Stimulated activated CD4-positive, alpha-beta T cell treated with anti-CD3 and anti-CD28 coated beads, Interleukin-12 subunit alpha, Interleukin-12 subunit beta, amount 100 ng/mL, for 24 hours (primary cell): ENCODE measurements at regions not wholly inside any gene's neighbourhood (a gene's known extent, or its start where the extent isn't known, plus 50 kb on each side); places are given as distances from the start of the nearest gene placed in this dataset.
"Not testable (repeated sequence)": the region's sequence is repeated elsewhere in the genome, so short reads cannot be mapped to it uniquely, and the experiment has no call there.

Experiments used
- DNase-seq, 2 experiments: peaks; one replicate each; pipeline ENCODE4 v3.0.0-alpha.2; 2020; ENCODE audit warnings: low read depth in 2 of 2

DNA sequence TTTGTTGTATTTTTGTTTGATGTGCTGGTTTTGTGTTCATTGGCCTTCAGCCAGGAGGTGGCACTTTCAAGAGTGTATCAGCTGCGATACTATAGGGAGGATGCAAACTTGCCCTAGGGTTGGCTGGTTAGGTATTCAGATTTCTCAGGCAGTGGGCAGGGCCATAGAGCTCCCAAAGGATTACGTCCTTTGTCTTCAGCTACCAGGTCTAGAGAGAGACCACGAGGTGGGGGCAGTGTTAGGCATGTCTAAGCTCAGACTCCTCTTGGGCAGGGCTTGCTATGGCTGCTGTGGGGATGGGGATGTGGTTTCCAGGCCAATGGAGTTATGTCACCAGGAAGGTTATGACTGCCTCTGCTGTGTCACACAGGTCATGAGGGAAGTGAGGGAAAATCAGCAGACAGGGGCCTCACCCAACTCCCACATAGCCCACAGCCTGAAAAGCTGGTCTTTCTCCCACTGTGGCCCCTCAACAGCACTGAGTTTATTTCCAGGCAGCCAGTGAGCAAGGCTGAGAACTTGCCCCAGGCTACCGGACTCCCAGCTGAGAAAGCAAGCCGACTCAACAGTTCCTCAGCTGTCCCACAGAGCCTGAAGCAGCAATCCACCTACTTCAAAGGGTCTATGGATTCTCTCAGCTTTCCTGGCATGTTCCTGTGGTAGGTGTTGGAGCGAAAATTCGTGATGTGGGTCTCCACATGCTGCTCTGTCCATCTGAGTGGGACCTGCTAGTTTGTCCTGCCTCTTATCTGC, 227.4 kb upstream of the COBL start:
- no peak for DNase-seq

DNA sequence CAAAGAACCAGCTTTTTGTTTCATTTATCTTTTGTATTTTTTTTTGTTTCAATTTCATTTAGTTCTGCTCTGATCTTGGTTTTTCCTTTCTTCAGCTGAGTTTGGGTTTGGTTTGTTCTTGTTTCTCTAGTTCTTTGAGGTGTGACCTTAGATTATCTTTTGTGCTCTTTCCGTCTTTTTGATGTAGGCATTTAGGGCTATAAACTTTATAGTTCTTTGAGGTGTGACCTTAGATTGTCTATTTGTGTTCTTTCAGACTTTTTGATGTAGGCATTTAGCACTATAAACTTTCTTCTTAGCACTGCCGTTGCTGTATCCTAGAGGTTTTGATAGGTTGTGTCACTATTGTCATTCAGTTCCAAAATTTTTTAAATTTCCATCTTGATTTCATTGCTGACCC, 224.3 kb upstream of the COBL start:
- not testable (repeated sequence) for DNase-seq

DNA sequence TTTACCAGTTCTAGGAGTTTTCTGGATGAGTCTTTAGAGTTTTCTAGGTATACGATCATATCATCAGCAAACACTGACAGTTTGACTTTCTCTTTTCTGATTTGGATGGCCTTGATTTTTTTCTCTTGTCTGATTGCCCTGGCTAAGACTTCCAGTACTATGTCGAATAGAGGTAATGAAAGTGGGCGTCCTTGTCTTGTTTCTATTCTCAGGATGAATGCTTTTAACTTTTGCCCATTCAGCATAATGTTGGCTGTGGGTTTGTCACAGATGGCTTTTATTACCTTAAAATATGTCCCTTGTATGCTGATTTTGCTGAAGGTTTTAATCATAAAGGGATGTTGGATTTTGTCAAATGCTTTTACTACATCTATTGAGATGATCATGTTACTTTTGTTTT, 223.2 kb upstream of the COBL start:
- DNase-seq = no peak

DNA sequence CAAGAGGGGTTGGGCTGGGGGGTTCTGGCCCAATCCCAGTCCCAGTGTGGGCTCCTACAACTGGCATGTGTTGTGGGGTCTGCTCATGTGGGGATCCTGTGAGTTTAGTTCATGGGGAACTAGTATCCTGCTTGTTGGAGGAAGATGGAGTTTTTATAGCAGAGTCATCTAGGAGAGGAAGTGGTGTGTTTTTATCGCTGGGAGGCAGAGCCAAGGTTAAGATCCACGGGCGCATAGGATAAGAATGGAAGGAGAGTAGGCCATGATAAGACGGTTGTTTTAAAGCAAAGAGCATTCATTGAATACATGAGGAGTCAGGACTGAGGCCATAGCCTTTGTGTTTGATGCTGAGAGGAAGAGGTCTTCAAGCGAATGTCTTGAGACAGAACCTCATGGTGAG, 211.6 kb upstream of the COBL start:
- DNase-seq = no peak

DNA sequence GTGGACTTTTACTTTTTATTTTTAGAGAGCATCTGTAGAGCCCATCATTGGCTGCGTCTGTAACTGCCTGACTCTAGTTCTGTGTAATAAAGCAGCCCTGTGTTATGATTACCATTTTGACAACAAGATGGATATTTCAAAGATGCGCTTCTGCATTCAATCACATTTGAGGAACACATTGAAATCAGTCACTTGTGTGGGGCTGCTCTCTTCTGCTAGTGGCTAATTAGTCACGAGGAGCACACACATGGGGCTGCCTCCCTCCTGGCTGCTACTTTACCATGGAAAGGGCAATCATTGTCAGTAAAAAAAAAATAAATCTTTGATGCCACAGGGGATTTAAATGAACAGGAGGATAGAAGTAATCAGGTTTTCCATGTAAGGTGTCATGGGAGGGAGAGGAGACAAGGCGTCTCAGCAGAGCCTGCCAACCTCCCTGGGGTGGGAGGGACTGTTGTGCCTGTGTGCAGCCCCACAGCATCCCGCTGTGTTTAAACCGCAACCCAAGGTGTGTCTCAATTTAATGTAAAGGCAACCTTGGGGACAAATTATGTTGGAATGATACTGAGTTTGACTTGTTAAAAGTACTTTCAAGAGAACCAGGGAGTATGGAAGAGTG, 205.2 kb upstream of the COBL start:
- DNase-seq = no peak

DNA sequence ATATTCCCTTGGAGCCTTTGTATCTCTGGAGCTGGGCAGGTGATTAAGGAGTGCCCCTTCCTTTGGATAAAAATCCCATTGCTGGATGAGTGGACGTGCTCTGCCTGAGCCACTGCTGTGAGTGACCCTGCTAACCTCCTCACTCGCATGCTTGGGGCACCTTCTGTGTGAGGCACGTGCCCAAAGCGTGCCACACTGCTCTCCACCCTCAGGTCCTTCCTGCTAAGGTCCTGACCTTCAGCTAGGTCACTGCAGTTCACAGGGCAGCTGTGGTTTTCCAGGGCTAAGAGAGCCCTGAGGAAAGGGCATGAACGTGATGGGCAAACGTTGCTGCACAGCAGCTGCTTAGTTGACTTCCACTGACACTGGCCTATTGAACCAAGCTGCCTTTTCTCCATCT, 204.4 kb upstream of the COBL start:
- no peak for DNase-seq

DNA sequence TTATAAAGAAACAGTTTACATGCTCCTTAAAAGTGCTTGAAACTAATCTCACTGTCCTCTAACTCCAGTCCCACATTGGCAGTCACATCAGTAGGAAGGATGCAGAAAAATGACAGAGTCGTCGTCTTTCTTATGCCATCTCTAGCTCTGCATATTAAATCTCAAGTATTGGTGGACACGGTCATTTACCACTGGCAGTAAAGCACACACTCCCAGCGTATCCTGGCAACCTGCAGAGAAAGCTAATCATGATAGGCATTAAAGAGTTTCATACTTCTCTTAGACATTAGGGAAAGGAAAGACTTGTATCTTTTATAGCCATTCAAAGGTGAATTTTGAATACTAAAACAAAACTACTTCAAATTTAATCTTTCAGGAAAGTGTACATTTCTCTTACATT, 202.0 kb upstream of the COBL start:
- DNase-seq = no peak

DNA sequence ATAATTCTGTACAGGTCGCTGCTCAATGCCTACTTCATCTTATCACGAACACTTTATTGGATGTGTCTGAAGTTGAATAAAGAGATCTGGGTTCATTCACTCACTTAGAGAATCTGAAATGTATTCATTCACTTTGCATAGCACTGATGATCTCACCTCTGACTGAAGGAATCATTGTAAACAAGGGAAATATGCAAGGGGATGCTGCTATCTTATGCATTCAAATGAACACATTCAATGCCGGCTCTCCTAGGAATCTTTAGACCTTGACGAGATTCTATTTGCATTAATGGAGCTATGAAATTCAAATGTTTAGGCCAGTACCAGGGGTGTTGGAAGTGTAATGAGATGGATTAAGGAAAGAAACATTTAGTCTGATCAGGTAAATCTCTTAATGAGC, 200.6 kb upstream of the COBL start:
- no peak for DNase-seq

DNA sequence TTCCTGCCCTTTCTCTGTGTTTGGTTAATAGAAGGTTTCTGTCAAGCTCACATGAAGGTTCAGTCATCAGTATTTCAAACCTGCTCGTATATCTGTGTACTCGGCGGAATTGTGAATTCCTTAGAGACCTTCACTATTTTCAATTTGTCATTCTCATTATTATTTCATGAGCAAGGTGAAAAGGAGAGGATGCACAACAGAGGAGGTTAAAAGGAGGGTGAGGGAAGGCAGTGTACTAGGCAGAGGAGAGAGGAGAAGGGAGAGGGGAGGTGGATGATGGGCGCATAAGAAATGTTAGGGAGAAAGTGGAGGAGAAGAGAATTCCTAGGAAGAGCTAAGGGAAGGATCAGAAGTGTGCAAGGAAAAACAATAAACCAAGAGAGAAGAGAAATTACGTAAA, 185.0 kb upstream of the COBL start:
- DNase-seq = no peak

DNA sequence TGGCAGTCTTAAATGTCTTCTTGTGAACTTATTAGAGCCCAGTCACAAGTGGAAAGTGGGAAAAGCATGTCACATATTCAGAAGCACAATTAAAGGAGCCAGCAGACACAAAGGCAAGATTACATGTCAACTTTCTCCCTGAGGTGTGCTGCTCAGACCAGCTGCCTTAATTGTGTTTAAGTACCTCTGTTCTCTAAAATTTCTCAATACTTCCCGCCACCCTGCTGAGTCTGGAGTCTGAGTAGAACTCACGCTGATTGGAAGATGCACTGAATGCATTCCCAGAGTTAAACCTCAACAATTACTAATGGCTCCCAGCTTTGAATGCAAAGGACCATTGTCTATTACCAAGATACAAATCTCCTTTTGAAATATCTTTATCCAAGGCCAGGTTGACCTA, 166.4 kb upstream of the COBL start:
- DNase-seq = no peak

DNA sequence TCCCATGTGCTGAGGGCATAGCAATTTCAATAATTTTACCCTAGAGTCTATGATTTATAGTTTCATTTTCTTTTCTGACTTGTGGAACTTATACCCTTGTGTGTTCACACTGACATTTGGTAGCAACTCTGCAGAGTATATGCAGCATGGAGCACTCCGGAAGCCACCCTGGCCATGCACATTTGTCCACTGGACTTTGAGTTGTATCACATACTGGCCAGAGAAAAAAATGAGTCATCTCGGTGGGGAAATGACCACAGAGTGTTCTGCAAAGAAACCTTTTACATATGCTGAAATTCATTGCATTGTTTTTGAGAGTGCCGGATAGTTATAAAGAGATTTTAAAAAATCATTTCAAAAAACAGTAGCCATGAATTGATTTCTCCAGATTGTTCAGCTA, 164.8 kb upstream of the COBL start:
- no peak for DNase-seq

DNA sequence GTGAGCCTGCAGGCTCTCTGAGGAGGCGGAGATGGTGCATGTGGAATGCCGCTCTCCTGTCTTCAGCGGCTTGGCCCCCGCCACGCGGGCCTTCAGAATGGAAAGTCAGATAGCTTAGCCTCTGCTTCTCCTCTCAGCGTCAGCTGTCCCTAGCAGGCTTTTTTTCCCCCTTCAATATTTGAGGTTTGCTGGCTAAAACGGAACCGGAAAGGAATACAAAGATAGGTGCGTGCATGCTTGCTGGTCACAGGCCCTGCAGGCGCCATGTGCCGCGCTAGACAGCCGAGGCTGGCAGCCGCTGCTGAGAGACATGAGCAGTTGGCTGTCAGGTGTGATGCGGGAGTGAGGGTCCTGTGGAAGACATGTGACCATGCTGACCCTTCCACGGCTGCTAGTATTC, 161.2 kb upstream of the COBL start:
- no peak for DNase-seq

DNA sequence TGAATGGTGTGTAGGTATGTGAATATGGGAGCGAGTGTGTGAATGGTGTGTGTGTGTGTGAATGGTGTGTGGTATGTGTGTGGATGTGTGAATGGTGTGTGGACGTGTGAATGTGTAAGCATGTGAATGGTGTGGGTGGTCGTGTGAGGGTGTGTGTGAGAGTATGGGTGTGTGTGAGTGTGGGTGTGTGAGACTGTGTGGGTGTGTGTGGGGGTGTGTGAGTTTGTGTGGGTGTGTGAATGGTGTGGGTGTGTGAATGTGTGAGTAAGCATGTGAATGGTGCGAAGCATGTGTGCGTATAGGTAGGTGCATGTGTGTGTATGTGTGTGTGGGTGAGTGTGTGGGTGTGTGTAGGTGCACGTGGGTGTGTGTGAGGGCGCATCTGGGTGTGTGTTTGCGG, 160.7 kb upstream of the COBL start:
- DNase-seq = no peak

DNA sequence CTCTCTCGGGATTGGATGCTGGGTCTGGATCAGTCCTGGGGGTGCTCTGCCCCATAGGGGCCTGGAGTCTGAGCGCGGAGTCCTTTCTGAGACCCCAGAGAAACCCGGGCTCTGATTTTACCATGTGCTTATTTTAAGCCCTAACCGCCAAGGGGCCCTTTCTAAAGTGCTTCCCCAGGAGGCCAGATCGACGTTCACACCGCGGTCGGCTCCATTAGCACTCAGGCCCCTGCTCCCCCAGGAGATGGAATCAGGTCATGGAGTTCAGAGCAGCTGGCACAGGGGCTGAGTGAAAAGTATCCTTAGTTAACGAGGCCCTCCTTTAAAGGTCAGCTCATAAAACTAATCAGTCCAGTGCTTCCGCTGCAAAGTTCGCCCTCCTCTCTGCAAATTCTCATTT, 159.4 kb upstream of the COBL start:
- no peak for DNase-seq

DNA sequence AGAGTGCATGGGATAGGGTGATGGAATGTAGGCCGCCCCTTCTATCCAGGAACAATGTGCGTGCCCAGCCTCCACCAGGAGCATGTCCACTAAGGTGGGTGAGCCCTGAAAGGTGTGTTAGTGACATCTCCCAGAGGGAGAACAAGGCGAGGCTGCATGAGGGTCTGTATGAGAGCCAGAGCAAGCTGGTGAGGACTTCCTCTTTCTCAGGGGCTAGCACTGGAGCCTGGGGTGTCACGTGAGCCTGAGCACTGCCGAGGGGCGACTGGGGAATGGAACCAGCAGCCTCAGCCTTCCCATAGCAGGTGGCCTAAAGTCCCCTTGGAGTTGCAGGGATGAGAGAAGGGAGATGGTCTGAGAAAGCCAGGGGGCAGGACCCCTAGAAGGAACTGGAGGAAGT, 156.3 kb upstream of the COBL start:
- DNase-seq = no peak

DNA sequence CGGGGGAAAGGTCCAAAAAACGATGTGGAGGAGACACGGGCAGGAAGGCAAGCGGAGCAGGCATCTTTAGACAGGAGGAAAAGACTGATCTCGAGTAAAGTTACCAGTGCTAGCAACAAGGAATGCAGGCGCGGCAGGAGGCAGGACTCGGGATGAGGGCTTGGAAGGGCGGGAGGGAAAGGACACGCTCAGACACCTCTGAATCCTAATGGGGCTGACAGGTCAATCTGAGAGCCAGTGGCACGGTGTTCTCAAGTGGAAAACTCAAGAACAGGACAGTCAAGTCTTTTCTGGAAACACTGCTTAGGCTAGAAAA, 155.3 kb upstream of the COBL start:
- no peak for DNase-seq

DNA sequence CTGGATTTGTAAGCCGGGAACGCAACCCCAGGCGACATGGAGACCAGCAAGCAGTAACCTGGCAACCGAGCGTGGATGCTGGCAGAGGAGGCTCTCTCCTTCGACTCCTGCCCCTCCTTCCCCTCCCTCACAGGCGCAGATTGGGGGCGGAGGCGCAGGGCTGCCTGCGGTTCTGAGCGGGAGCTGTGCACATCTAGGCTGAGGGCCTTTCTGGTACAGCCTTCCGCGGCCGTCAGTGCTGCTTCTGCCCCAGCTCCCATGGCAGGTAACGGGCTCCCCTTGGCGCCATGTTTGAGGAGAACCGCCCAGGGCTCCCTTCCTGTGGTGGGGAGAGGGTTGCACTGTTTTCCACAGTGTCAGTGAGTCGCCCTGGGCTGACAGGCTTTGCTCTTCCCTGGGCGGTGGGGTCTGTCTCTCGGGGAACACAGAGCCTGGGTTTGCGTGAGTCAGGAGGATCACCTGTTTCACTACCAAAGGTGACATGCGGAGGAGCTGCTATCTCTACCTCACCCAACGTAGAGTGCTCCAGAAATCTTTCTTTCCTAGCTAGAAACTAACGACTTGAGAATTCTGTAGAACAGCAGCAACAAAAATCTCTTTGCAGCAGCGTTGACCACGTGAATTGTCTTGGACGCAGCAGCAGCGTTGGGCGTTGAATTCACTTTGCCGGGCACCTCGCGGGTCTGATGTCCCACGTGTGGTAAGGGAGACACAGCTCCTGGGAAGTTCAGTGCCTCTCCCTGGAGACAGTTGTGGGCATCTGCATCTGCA, 154.8 kb upstream of the COBL start:
- no peak for DNase-seq

DNA sequence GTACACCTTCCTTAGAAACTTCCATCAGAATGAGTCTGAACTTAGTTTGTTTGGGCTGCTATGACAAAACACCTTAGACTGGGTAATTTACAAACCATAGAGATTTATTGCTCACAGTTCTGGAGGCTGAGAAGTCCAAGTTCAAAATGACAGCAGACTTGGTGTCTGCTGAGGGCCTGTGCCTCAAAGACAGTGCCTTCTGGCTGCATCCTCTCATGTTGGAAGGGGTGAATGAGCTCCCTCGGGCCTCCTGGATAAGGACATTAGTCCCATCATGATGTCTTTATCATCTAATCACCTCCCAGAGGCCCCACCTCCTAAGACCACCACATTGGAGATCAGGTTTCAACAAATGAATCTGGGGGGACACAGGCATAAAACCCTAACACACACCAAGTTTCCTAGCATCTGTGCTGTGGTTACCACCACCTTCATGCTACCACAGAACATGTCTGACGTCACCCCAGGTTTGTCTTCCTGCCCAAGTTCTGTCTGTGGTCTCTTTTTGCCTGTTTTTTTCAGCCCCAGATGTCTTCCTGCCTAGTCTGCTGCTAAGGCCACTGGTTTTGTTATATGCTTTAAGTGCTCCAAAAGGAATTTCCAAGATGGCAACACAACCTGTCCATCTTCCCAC, 150.9 kb upstream of the COBL start:
- DNase-seq = no peak

DNA sequence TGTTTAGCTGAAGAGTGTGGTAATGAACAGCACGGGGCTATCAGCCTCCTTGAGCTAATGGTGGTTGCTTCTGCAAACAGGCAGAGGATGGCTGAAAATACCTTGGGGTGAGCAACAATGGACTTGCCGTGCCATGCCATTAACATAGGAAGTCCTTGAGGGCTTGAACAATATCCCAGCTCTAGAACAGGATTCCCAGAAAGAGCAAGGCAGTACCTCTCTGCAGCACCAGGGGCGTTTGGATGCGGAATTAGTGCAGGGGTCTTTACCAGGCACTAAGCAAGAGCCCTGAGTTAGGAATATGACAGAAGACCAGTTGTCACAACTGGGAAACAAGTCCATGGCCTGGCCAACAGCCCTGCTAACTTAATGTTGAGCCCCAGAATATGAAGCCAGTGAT, 143.2 kb upstream of the COBL start:
- DNase-seq = no peak

DNA sequence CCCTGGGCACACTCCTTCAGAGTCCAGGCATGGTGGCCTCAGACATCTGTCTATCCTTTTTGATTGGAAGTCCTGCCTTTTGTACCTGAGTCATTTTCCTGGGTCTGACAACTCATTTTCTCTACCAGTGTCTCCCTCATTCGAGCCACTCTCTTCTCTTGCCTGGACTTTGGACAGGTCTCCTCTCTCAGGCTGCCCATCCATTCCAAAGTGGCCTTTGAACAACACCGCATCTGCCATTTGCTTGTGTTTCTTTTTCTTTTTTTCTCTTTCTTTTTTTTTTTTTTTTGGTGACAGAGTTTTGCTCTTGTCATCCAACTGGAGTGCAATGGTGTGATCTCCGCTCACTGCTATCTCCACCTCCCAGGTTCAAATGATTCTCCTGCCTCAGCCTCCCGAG, 142.1 kb upstream of the COBL start:
- DNase-seq = no peak

DNA sequence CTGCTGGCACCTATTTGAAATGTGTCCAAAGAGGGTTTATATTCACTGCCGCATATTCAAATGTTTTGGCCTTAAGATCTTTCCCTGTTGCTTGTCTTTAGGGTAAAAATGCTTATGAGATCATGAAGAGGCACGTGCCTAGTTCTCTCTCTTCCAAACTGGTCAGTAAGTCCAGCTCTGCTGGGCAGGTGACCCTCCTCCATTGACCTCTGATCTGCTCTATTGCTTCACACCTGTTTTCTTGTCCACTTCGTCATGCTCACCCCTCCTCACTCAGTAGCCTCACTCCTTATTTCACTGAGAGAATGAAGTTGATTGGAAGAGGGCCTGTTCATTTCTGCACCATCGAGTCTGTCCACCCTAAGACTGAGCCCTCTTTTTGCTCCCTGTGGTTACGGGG, 140.5 kb upstream of the COBL start:
- DNase-seq = no peak

DNA sequence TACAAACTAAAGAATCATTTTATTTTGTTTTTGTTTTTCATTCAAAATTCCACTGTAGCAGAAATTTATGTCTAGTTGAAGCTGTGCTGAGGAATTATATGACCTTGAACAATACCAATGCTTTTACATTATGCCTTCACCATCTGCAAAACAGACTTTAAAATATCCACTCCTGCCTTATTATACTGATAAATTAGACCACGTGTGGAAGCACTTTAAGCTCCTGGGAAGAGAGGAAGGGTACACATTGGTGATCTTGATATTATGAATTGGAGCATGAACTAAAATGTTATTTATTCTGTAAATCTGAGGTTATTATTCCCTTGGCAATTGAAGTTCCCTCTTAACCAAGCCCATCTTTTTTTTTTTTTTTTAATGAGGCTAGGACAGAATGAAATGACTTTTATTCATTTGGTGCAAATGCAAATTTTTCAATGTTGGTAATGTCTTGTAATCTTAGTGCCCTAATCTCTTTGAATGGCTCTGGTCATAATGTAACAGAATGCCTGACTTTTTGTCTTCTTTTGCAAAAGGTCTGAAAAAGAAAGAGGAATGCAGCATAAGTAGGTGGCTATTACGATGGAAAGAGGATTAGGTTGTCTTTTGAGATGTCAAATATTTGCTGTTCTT, 139.9 kb upstream of the COBL start:
- no peak for DNase-seq
